IPS-20b (cell line): ENCODE measurements at regions not wholly inside any gene's neighbourhood (a gene's known extent, or its start where the extent isn't known, plus 50 kb on each side); places are given as distances from the start of the nearest gene placed in this dataset.

Experiments used
- H3K27ac ChIP-seq: one replicate; pipeline ENCODE4 v1.5.1; 2013; ENCODE audit warnings: low read length
- H3K27me3 ChIP-seq: 2 replicates; pipeline ENCODE4 v1.6.1; 2013; ENCODE audit warnings: mild to moderate bottlenecking, low read length, inconsistent platforms; ENCODE audit not compliant: insufficient read depth
- H3K36me3 ChIP-seq: 2 replicates; pipeline ENCODE4 v1.6.1; 2013; ENCODE audit warnings: low read depth, mild to moderate bottlenecking, inconsistent platforms, low read length, moderate library complexity; ENCODE audit not compliant: insufficient read depth
- H3K4me1 ChIP-seq: 2 replicates; pipeline ENCODE4 v1.6.1; 2013; ENCODE audit warnings: mild to moderate bottlenecking, control low read depth, inconsistent platforms, low read length, moderate library complexity; ENCODE audit not compliant: insufficient read depth
- H3K4me3 ChIP-seq: 2 replicates; pipeline ENCODE4 v1.5.1; 2013; ENCODE audit warnings: mild to moderate bottlenecking, low read length, inconsistent platforms
- H3K9ac ChIP-seq: 2 replicates; pipeline ENCODE4 v1.6.1; 2013; ENCODE audit warnings: low read depth, mild to moderate bottlenecking, inconsistent platforms, low read length, moderate library complexity
- H3K9me3 ChIP-seq: 2 replicates; pipeline ENCODE4 v1.6.1; 2013; ENCODE audit warnings: mild to moderate bottlenecking, low read depth, low read length, inconsistent platforms; ENCODE audit not compliant: insufficient read depth

DNA sequence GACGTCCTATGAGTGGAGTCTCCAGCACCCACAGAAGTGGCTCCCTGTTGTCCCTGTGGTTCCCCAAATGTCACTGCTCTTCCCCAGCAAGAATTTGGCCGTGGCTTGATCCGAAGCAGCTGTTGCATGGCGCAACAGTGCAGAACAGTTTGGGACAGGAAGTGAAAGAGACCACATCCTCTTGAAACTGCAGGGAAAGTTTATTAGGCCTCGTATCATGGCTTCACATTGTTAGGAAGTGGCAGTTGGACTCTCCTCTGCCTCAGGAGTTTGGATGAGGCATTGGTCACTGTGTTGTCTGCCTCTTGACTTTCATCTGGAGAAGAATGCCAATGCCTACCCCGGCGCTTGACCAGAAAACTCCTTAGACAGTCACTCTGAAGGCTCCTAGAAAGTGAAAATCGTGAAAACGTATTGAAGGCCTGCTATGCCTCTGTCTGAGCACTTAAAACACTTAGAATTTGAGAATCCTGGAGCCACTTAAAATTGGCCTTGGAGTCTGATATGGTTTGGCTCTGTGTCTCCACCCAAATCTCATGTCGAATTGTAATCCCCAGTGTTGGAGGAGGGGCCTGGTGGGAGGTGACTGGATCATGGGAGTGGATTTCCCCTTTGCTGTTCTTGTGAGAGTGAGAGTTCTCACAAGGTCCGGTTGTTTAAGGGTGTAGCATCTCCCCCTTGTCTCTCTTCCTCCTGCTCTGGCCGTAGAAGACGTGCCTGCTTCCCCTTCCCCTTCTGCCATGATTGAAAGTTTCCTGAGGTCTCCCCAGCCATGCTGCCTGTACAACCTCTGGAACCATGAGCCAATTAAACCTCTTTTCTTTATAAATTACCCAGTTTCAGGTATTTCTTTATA, 334.9 kb upstream of the JARID2 start:
- H3K9me3 ChIP-seq, result no peaks in the 10 kb centered on the region
- H3K27ac ChIP-seq, result no peak overlapping the region
- H3K9ac ChIP-seq, result no peak overlapping the region
- no peaks in the 10 kb centered on the region for H3K27me3 ChIP-seq
- no peaks in the 10 kb centered on the region for H3K36me3 ChIP-seq
- H3K4me3 ChIP-seq, result no peak overlapping the region
- H3K4me1 ChIP-seq, result no peaks in the 10 kb centered on the region

DNA sequence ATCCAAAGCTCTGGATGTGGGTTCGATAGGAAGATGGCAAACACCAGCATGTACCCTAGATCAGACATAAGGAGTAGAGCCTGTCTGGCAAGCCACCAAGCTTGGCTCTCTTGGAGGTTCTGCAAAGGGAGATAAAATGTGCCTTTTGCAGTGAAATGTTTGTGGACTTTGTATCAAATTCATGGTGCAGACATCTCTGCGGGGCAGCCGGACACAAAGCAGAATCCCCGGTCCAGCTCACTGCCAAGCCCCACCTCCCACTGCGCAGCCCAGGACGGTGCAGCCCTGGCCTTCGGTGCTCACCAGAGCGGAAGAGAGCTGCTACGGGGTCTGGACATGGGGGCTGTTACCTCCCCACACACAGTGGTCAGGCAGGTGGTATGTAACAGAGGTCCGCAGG, 333.6 kb upstream of the JARID2 start:
- H3K27ac ChIP-seq, result no peak overlapping the region
- H3K9ac ChIP-seq, result no peak overlapping the region

DNA sequence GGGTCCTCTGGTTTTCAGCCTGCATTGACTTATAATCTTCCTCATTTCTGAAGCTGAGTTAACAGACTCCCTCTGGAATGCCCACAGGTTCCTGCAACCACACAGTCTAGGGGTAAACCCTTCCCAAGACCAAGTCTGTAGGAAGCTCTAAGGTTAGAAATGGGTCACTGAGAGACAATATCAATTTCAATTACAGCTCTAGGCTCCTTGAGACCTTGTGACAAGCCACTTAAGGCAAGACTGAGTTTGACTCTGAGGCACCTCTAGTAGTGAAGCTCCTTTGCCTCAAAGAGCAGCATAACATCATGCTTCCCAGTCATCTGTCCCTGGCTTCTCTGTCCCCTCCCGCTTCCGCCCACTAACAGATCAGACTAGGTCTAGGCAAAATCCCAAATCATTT, 333.2 kb upstream of the JARID2 start:
- Histone ChIP-seq H3K36me3 (no peaks in the 10 kb centered on the region), H3K27me3 (no peaks in the 10 kb centered on the region), H3K4me3 (no peak overlapping the region), H3K9ac (no peak overlapping the region), H3K4me1 (no peaks in the 10 kb centered on the region), H3K9me3 (no peaks in the 10 kb centered on the region), H3K27ac (no peak overlapping the region)

More for the DNA sequence above, 333.6 kb upstream of the JARID2 start:
- Histone ChIP-seq H3K36me3 (no peaks in the 10 kb centered on the region), H3K9me3 (no peaks in the 10 kb centered on the region), H3K27me3 (no peaks in the 10 kb centered on the region), H3K4me3 (no peak overlapping the region), H3K4me1 (no peaks in the 10 kb centered on the region)

DNA sequence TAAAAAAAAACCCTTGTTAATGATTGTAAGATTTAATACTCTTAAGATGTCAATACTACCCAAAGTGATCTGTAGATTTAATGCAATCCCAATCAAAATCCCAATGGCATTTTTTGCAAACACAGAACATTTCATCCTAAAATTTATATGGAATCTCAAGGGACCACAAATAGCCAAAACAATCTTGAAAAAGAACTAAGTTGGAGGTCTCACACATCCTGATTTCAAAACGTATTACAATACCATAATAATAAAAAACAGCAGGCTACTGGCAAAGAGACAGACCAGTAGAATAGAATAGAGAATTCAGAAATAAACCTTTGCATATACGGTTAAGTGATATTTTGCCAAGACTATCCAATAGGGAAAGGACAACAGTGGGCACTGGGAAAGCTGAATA, 331.9 kb upstream of the JARID2 start:
- no peaks in the 10 kb centered on the region for H3K36me3 ChIP-seq
- no peaks in the 10 kb centered on the region for H3K9me3 ChIP-seq
- H3K27me3 ChIP-seq, result no peaks in the 10 kb centered on the region
- no peaks in the 10 kb centered on the region for H3K4me1 ChIP-seq
- no peak overlapping the region for H3K9ac ChIP-seq
- no peak overlapping the region for H3K4me3 ChIP-seq
- H3K27ac ChIP-seq, result no peak overlapping the region

DNA sequence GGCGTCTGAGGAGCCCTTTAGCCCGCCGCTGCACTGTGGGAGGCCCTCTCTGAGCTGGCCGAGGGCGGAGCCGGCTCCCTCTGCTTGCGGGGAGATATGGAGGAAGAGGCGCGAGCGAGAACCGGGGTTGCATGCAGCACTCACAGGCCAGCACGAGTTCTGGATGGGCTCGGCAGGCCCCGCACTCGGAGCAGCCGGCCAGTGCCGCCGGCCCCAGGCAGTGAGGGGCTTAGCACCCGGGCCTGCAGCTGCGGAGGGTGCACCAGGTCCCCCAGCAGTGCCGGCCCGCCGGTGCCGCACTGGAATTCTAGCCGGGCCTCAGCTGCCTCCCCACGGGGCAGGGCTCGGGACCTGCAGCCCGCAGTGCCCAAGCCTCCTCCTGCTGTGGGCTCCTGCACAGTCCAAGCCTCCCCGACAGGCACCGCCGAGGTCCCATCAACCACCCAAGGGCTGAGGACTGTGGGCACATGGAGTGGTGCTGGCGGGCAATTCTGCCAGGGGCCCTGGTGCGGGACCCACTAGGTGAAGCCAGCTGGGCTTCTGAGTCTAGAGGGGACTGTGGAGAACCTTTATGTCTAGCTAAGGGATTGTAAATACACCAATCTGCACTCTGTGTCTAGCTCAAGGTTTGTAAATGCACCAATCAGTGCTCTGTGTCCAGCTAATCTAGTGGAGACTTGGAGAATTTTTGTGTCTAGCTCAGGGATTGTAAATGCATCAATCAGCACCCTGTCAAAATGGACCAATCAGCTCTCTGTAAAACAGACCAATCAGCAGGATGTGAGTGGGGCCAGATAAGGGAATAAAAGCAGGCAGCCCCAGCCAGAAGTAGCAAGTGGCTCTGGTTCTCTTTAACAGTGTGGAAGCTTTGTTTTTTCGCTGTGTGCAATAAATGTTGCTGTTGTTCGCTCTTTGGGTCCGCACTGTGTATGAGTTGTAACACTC, 329.7 kb upstream of the JARID2 start:
- peaks cover under 1% of the 10 kb centered on the region; the same call in 1 of the 2 replicates for H3K4me1 ChIP-seq
- H3K4me3 ChIP-seq, result no peak overlapping the region
- H3K9me3 ChIP-seq, result no peaks in the 10 kb centered on the region
- no peak overlapping the region for H3K27ac ChIP-seq
- no peaks in the 10 kb centered on the region for H3K36me3 ChIP-seq
- H3K9ac ChIP-seq, result no peak overlapping the region
- H3K27me3 ChIP-seq, result no peaks in the 10 kb centered on the region

DNA sequence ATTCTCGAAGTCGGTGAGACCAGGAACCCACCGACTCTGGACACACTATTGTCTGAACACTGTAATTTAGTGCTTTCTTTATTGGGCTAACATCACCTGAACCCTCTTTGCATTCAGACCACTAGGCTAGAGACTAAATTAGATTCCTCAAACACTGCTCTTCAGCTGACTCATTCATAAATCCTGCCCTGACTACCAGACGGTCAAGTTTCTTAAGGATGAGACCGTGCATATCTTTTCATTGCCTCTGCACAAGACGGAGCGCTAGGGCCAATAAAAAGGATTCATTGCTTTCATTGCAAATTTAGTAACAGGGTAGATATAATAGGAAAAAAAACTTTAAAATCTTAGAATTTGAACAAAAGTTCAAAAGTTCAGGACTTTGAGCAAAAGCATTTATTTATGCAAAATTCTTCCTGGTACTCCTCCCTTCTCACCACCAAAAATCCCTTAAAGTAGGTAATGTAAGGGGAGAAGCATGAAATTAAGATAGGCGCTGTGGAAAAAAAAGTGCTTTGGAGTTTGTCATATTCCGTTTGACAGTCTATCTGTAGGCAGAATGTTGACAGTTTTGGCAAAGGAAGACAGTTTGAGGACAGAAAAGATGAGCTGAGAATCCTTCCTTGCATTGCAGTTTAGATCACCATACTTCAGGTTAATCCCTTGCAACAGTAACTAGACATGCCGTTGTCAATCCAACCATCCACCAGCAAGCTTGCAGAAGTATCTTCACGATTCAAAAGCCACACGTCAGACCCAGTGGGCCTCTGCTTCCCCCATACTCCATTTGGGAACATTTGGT, 328.6 kb upstream of the JARID2 start:
- H3K4me1 ChIP-seq, result peaks cover 12% of the 10 kb centered on the region; the same call in 1 of the 2 replicates
- no peaks in the 10 kb centered on the region for H3K36me3 ChIP-seq
- H3K9ac ChIP-seq, result no peak overlapping the region
- no peaks in the 10 kb centered on the region for H3K9me3 ChIP-seq
- no peak overlapping the region for H3K27ac ChIP-seq
- no peaks in the 10 kb centered on the region for H3K27me3 ChIP-seq
- H3K4me3 ChIP-seq, result no peak overlapping the region

DNA sequence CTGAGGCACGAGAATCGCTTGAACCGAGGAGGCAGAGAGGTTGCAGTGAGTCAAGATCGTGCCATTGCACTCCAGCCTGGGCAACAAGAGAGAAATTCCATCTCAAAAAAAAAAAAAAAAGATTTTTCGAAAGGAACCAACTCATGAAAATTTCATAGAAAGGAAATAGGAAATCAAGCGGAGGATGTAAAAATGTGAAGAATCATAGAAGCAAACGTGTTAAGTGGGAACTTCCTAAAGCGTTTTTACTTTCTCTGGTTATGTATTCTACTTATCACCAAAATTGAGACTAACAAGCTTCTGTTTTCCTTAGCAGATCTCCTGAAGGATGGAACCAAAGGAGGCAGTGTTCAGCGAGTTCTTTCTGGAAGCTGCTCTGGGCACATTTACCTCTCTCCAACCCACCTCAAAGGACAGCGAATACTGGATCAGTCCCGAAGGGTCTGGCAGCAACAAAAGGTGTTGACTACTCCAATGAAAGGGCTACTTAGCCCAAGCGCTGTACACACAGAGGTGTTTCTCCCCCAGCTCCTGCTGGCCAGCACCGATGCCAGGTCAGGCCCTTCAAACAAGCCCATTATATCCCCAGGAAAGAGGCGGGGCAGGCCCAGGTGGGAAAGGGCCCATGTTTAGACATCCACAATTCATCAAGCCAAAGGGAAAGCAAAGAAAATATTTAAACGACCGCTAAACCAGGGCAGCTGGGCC, 327.5 kb upstream of the JARID2 start:
- H3K9me3 ChIP-seq, result no peaks in the 10 kb centered on the region
- H3K36me3 ChIP-seq, result no peaks in the 10 kb centered on the region
- no peak overlapping the region for H3K4me3 ChIP-seq
- H3K4me1 ChIP-seq, result peaks cover 20% of the 10 kb centered on the region
- H3K9ac ChIP-seq, result no peak overlapping the region
- no peak overlapping the region for H3K27ac ChIP-seq
- H3K27me3 ChIP-seq, result no peaks in the 10 kb centered on the region

DNA sequence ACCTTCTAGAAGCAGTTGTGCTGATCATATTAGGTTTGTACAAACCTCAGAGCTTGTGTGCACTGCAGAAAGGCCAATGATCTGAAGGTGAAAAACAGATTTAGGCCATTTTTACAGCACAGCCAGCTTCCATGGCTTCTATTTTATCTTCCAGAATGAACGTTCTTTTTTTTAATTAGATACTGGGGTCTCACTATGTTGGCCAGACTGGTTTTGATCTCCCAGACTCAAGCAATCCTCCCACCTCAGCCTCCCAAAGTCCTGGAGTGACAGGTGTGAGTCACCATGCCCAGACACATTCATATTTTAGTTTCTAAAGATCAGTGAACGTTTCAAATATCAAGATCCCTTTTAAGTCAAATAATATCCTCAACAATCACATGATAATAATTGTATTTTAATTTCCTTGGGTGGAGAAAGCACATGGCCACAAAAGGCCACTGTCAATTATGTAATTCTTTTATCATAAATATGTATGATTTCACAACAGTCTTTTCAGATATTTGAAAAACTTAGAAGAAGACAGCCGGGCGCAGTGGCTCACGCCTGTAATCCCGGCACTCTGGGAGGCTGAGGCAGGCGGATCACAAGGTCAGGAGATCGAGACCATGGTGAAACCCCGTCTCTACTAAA, 326.7 kb upstream of the JARID2 start:
- Histone ChIP-seq H3K9me3 (no peaks in the 10 kb centered on the region), H3K27me3 (no peaks in the 10 kb centered on the region), H3K4me3 (no peak overlapping the region), H3K4me1 (peaks cover 28% of the 10 kb centered on the region), H3K27ac (no peak overlapping the region), H3K9ac (no peak overlapping the region), H3K36me3 (no peaks in the 10 kb centered on the region)

DNA sequence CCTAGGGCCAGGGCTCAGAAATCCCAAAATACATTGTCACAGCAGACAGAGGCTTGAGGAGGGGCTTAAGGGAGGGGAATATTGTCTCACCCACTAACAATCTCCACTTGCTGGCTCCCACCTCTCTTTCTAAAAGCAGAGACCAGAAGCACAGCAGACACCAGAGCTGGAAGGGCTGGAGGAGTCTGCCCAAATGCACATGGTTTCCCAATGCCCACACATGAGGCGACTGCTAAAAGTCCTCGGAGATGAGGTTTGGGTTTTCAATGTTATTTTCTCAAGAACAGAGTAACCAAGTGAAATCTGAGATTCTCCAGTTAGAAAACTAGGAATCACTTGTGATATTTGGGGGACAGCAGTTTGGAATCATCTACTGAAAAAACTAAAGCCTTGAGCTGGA, 325.6 kb upstream of the JARID2 start:
- Histone ChIP-seq H3K36me3 (no peaks in the 10 kb centered on the region), H3K9me3 (no peaks in the 10 kb centered on the region), H3K27me3 (no peaks in the 10 kb centered on the region), H3K27ac (no peak overlapping the region), H3K9ac (no peak overlapping the region), H3K4me1 (peaks cover 38% of the 10 kb centered on the region), H3K4me3 (no peak overlapping the region)

DNA sequence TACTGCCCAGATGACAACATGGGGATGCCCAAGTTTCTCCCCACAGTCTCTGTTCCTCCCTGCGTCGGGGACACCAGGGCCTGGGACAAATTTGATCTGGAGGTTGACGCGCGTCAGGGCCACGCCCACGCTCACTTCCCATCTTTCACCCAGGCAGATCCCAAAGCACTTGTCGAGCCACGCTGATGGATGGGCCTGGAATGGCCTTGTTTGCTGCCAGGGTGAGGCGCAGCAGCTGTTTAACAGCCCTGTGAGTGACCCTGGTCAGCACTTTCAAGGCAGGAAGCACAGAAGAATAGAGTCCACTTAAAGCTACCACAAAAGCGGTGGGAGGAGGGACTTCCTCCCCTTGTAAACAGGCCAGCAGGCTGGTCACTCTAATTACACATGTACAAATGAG, 324.7 kb upstream of the JARID2 start:
- H3K36me3 ChIP-seq, result no peaks in the 10 kb centered on the region
- no peak overlapping the region for H3K9ac ChIP-seq
- H3K4me3 ChIP-seq, result no peak overlapping the region
- H3K27ac ChIP-seq, result no peak overlapping the region
- no peaks in the 10 kb centered on the region for H3K9me3 ChIP-seq
- H3K4me1 ChIP-seq, result peaks cover 38% of the 10 kb centered on the region
- no peaks in the 10 kb centered on the region for H3K27me3 ChIP-seq
